NB4 (cell line): ENCODE measurements at regions not wholly inside any gene's neighbourhood (a gene's known extent, or its start where the extent isn't known, plus 50 kb on each side); places are given as distances from the start of the nearest gene placed in this dataset.

ENCODE experiments used
- DNase-seq: peaks from one replicate; pipeline ENCODE4 v3.0.0; 2010; ENCODE audit warnings: low read depth
- H3K4me3 ChIP-seq: one replicate; pipeline ENCODE4 v1.5.1; 2011; ENCODE audit warnings: mild to moderate bottlenecking, low read depth, low read length, moderate library complexity
- MYC ChIP-seq: IDR thresholded peaks from 2 replicates; pipeline ENCODE4 v1.6.1; 2011; ENCODE audit warnings: low read depth, low read length
- POLR2A ChIP-seq: IDR thresholded peaks from 2 replicates; pipeline ENCODE4 v1.6.1; 2011; ENCODE audit warnings: mild to moderate bottlenecking; ENCODE audit not compliant: insufficient read length; ENCODE audit errors: extremely low read depth
- TF ChIP-seq, protein P1 (sequence below): IDR thresholded peaks from one replicate; pipeline ENCODE4 v1.5.1; 2012; ENCODE audit warnings: low read depth, low read length
- TF ChIP-seq, protein P2 (sequence below): IDR thresholded peaks from 2 replicates; pipeline ENCODE4 v1.6.1; 2011; ENCODE audit warnings: low read depth, low read length

DNA sequence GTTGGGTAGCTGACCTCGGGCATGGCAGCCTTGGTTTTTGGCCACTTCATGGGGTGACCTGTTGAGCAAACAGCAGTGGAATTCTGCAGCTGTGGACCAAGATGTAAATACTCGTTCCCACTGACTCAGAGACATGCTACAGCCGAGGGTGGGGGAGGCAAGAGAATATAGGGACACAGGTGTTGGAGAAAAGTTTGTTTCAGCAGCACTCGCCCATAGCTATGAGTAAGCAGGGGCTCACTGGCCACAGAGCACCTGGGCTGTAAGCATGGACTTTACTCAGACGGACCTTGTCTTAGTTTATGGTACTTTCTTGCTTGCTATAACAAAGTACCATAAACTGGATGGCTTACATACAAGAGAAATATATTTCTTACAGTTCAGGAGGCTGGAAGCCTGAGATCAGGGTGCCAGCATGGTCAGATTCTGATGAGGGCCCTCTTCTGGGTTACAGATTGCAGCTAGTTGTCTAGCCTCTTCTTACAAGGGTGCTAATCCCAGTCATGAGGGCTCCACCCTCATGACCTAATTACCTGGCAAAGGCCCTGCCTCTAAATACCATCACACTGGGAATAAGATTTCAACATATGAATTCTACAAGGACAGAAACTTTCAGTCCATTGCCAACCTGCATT lies 437.2 kb upstream of the DAB1 start:
- TF ChIP-seq, protein P1, sequence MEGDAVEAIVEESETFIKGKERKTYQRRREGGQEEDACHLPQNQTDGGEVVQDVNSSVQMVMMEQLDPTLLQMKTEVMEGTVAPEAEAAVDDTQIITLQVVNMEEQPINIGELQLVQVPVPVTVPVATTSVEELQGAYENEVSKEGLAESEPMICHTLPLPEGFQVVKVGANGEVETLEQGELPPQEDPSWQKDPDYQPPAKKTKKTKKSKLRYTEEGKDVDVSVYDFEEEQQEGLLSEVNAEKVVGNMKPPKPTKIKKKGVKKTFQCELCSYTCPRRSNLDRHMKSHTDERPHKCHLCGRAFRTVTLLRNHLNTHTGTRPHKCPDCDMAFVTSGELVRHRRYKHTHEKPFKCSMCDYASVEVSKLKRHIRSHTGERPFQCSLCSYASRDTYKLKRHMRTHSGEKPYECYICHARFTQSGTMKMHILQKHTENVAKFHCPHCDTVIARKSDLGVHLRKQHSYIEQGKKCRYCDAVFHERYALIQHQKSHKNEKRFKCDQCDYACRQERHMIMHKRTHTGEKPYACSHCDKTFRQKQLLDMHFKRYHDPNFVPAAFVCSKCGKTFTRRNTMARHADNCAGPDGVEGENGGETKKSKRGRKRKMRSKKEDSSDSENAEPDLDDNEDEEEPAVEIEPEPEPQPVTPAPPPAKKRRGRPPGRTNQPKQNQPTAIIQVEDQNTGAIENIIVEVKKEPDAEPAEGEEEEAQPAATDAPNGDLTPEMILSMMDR: no peak
- TF ChIP-seq, protein P2, sequence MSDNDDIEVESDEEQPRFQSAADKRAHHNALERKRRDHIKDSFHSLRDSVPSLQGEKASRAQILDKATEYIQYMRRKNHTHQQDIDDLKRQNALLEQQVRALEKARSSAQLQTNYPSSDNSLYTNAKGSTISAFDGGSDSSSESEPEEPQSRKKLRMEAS: no peak
- TF ChIP-seq POLR2A: no peak
- no peak for TF ChIP-seq MYC
- no peak for DNase-seq

DNA sequence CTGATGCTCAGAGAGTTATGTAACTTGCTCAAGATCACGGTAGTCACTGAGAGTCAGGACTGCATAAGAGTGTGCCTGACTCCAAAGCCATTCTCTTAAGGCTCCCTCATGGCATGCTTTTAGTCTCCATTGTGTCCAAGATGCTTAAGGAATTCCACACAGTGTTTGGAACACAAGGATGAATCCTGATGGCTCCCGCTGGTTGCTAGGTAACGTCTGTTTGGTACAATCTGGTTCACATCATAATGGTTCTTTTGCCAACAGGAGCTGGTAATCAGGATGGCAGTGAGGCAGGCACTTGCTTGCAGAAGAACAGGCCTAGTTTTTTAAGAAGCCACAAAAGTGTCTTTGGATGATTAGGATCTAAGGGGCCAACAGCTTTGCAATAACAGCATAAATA lies 436.5 kb upstream of the DAB1 start:
- H3K4me3 ChIP-seq: no peak overlapping the region
- TF ChIP-seq POLR2A: no peak
- TF ChIP-seq, protein P2: no peak
- no peak for TF ChIP-seq MYC
- TF ChIP-seq, protein P1: no peak
- DNase-seq: no peak

More for the DNA sequence above, 437.2 kb upstream of the DAB1 start:
- H3K4me3 ChIP-seq: no peak overlapping the region

DNA sequence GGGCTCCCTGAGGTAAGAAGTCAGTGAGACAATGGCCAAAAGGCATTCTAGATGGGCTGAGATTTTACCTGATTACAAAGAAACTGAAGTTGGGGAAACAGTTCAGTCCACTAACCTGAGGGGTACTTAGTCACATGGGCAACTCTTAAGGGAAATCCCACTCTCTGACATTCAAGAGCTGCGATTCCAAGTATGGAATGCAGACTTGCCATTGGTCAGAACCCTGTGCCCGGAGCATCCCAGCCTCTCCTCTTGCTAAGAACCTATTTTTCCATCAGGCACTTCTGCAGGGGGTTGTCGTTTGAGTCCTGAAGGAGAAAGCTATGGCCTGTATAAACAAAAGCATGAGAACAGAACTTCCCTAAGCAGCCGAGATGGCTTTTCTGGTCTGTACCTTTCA lies 434.9 kb upstream of the DAB1 start:
- TF ChIP-seq MYC (no peak), POLR2A (no peak)
- TF ChIP-seq, protein P2: no peak
- TF ChIP-seq, protein P1: no peak
- no peak overlapping the region for H3K4me3 ChIP-seq
- DNase-seq: no peak

DNA sequence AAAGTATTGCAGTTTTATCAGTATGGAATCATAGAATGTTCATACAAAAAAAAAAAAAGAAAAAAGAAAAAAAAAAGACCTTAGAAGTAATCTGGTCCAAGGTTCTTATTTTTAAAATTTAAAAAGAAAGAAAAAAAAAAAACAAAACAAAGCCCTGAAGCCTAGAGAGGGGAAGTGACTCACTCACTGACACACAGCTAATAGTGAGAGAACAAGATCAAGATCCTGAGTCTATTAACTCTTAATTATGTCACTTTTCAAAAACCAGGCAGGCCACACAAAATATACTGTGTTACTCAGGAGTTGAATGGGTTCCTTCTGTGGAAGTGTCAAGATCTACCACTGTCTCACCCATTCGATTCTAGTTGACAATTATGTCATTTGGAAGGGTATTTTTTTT lies 433.9 kb upstream of the DAB1 start:
- TF ChIP-seq, protein P1: no peak
- TF ChIP-seq, protein P2: no peak
- TF ChIP-seq POLR2A (no peak), MYC (no peak)
- no peak overlapping the region for H3K4me3 ChIP-seq
- no peak for DNase-seq

DNA sequence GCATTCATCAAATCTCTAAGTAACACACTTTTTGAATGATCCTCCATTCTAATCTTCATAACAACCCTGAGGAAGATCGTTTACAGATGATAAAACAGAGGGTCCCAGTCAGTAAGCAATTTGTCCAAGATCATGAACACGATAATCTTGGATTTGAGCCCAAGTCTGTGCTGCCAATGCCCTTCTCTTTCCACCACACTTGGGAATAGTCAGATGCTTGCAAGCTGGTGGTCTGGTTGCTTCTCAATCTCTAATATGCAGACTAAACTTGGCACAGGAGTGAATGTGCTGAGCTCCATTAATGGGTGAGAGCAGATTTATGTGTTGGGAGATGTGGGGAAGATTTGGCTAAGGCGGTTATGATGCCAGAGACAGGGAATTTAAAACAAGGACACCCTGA lies 430.6 kb upstream of the DAB1 start:
- TF ChIP-seq MYC (no peak), POLR2A (no peak)
- TF ChIP-seq, protein P1: no peak
- TF ChIP-seq, protein P2: no peak
- DNase-seq: no peak
- no peak overlapping the region for H3K4me3 ChIP-seq
